GM12865 (cell line): ENCODE measurements at regions not wholly inside any gene's neighbourhood (a gene's known extent, or its start where the extent isn't known, plus 50 kb on each side); places are given as distances from the start of the nearest gene placed in this dataset.
"Not testable (repeated sequence)": the region's sequence is repeated elsewhere in the genome, so short reads cannot be mapped to it uniquely, and the experiment has no call there.

ENCODE experiments used
- DNase-seq: peaks from one replicate; pipeline ENCODE4 v3.0.0; 2010; ENCODE audit warnings: low read depth
- H3K4me3 ChIP-seq: 2 replicates; pipeline ENCODE4 v1.5.1; 2011; ENCODE audit warnings: mild to moderate bottlenecking, low read depth, low read length, control low read depth
- CTCF ChIP-seq: IDR thresholded peaks from 2 replicates; pipeline ENCODE4 v1.5.1; 2011; ENCODE audit warnings: low read length, control low read depth, low read depth, inconsistent platforms; ENCODE audit not compliant: insufficient read depth; ENCODE audit errors: missing control alignments

GRCh38 chr3:31100519-31100918, 206.1 kb upstream of the GADL1 start:
- TF ChIP-seq CTCF, result no peak
- no peak for DNase-seq

GRCh38 chr3:31101285-31101684, 206.8 kb upstream of the GADL1 start:
- not testable (repeated sequence) for DNase-seq, H3K4me3 ChIP-seq

More at GRCh38 chr3:31100519-31100918, 206.1 kb upstream of the GADL1 start:
- no peak overlapping the region for H3K4me3 ChIP-seq

- H3K4me3 ChIP-seq, result no peak overlapping the region
- no peak for TF ChIP-seq CTCF
- no peak for DNase-seq
These were observed 207.9 kb upstream of the GADL1 start for GRCh38 chr3:31102196-31102879.

- no peak overlapping the region for H3K4me3 ChIP-seq
- TF ChIP-seq CTCF, result no peak
- no peak for DNase-seq
These were observed 208.7 kb upstream of the GADL1 start for GRCh38 chr3:31103181-31103580.

- DNase-seq, result no peak
- no peak for TF ChIP-seq CTCF
- H3K4me3 ChIP-seq, result no peak overlapping the region
These were observed 209.2 kb upstream of the GADL1 start for GRCh38 chr3:31103623-31104180.

- H3K4me3 ChIP-seq, result no peak overlapping the region
- TF ChIP-seq CTCF, result no peak
- DNase-seq, result no peak
These were observed 210.6 kb upstream of the GADL1 start for GRCh38 chr3:31105011-31105410.

GRCh38 chr3:31105438-31106077, 211.1 kb upstream of the GADL1 start:
- DNase-seq, result no peak
- TF ChIP-seq CTCF, result no peak
- H3K4me3 ChIP-seq, result no peak overlapping the region
